ENCODE measurements at regions not wholly inside any gene's neighbourhood (a gene's known extent, or its start where the extent isn't known, plus 50 kb on each side); places are given as distances from the start of the nearest gene placed in this dataset.
"Not testable (repeated sequence)": the region's sequence is repeated elsewhere in the genome, so short reads cannot be mapped to it uniquely, and the experiment has no call there.

GRCh38 chr2:107572890-107573289 is 253.8 kb upstream of the RGPD4 start (continued):
- TF ChIP-seq, protein P1, sequence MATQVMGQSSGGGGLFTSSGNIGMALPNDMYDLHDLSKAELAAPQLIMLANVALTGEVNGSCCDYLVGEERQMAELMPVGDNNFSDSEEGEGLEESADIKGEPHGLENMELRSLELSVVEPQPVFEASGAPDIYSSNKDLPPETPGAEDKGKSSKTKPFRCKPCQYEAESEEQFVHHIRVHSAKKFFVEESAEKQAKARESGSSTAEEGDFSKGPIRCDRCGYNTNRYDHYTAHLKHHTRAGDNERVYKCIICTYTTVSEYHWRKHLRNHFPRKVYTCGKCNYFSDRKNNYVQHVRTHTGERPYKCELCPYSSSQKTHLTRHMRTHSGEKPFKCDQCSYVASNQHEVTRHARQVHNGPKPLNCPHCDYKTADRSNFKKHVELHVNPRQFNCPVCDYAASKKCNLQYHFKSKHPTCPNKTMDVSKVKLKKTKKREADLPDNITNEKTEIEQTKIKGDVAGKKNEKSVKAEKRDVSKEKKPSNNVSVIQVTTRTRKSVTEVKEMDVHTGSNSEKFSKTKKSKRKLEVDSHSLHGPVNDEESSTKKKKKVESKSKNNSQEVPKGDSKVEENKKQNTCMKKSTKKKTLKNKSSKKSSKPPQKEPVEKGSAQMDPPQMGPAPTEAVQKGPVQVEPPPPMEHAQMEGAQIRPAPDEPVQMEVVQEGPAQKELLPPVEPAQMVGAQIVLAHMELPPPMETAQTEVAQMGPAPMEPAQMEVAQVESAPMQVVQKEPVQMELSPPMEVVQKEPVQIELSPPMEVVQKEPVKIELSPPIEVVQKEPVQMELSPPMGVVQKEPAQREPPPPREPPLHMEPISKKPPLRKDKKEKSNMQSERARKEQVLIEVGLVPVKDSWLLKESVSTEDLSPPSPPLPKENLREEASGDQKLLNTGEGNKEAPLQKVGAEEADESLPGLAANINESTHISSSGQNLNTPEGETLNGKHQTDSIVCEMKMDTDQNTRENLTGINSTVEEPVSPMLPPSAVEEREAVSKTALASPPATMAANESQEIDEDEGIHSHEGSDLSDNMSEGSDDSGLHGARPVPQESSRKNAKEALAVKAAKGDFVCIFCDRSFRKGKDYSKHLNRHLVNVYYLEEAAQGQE (IDR thresholded peaks at IDR 0.05; ENCODE audit: borderline replicate concordance) = peak; percentile 21; the same call in 1 of the 2 replicates
- TF ChIP-seq, protein P1 (CRISPR knock-in tag; IDR thresholded peaks at IDR 0.05; ENCODE audit: low read depth) = not testable (repeated sequence)
- TF ChIP-seq L3MBTL2 (IDR thresholded peaks at IDR 0.05) (peak; percentile 27; the same call in 1 of the 2 replicates), CREM (IDR thresholded peaks at IDR 0.05; ENCODE audit: low read depth) (peak; percentile 37)
- TF ChIP-seq, protein P2, sequence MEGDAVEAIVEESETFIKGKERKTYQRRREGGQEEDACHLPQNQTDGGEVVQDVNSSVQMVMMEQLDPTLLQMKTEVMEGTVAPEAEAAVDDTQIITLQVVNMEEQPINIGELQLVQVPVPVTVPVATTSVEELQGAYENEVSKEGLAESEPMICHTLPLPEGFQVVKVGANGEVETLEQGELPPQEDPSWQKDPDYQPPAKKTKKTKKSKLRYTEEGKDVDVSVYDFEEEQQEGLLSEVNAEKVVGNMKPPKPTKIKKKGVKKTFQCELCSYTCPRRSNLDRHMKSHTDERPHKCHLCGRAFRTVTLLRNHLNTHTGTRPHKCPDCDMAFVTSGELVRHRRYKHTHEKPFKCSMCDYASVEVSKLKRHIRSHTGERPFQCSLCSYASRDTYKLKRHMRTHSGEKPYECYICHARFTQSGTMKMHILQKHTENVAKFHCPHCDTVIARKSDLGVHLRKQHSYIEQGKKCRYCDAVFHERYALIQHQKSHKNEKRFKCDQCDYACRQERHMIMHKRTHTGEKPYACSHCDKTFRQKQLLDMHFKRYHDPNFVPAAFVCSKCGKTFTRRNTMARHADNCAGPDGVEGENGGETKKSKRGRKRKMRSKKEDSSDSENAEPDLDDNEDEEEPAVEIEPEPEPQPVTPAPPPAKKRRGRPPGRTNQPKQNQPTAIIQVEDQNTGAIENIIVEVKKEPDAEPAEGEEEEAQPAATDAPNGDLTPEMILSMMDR (IDR thresholded peaks at IDR 0.05 in 2 of 3, conservative IDR thresholded peaks at IDR 0.05 in 1 of 3; ENCODE audit: insufficient read depth in 2 of 3, low read depth in 1 of 3, low read length in 3 of 3) = peak; percentile 8 to 28 (median 20); a peak in 2 of 6 replicates

All from K562 (cell line).